HL-60 (cell line): ENCODE measurements at regions not wholly inside any gene's neighbourhood (a gene's known extent, or its start where the extent isn't known, plus 50 kb on each side); places are given as distances from the start of the nearest gene placed in this dataset.
"Not testable (repeated sequence)": the region's sequence is repeated elsewhere in the genome, so short reads cannot be mapped to it uniquely, and the experiment has no call there.

Experiments
- DNase-seq, 2 experiments: peaks; one replicate each; pipeline ENCODE4 v3.0.0-alpha.2; 2010 to 2020; ENCODE audit warnings: low read depth in 1 of 2, low spot score in 1 of 2
- H3K27ac ChIP-seq: fragments of 250-450 bp; sonication (Bioruptor Pico); replicated peaks from 2 replicates; pipeline ENCODE4 v1.5.1; 2020; ENCODE audit warnings: mild to moderate bottlenecking, moderate library complexity
- H3K27me3 ChIP-seq: fragments of 250-450 bp; sonication (Bioruptor Pico); 2 replicates; pipeline ENCODE4 v1.5.1; 2021; ENCODE audit warnings: mild to moderate bottlenecking, moderate library complexity; ENCODE audit not compliant: insufficient read depth, poor library complexity, severe bottlenecking
- H3K4me3 ChIP-seq: replicated peaks from 2 replicates; pipeline ENCODE4 v1.5.1; 2011; ENCODE audit warnings: mild to moderate bottlenecking, control low read depth, low read length; ENCODE audit not compliant: insufficient read depth
- GABPA ChIP-seq: IDR thresholded peaks from 2 replicates; pipeline ENCODE4 v1.6.1; 2012; ENCODE audit warnings: low read depth
- POLR2AphosphoS5 ChIP-seq: IDR thresholded peaks from 2 replicates; pipeline ENCODE4 v1.6.1; 2012; ENCODE audit warnings: low read depth
- SPI1 ChIP-seq: IDR thresholded peaks from 2 replicates; pipeline ENCODE4 v1.6.1; 2012; ENCODE audit warnings: low read depth, mild to moderate bottlenecking, borderline replicate concordance
- TF ChIP-seq, protein P1 (sequence below): IDR thresholded peaks from one replicate; pipeline ENCODE4 v1.5.1; 2011; ENCODE audit warnings: low read length, control low read depth, inconsistent platforms; ENCODE audit not compliant: insufficient read depth
- TF ChIP-seq, protein P2 (sequence below): IDR thresholded peaks from 2 replicates; pipeline ENCODE4 v1.6.1; 2012; ENCODE audit warnings: low read depth; ENCODE audit not compliant: insufficient replicate concordance

- no peak overlapping the region for H3K4me3 ChIP-seq
- TF ChIP-seq, protein P1, sequence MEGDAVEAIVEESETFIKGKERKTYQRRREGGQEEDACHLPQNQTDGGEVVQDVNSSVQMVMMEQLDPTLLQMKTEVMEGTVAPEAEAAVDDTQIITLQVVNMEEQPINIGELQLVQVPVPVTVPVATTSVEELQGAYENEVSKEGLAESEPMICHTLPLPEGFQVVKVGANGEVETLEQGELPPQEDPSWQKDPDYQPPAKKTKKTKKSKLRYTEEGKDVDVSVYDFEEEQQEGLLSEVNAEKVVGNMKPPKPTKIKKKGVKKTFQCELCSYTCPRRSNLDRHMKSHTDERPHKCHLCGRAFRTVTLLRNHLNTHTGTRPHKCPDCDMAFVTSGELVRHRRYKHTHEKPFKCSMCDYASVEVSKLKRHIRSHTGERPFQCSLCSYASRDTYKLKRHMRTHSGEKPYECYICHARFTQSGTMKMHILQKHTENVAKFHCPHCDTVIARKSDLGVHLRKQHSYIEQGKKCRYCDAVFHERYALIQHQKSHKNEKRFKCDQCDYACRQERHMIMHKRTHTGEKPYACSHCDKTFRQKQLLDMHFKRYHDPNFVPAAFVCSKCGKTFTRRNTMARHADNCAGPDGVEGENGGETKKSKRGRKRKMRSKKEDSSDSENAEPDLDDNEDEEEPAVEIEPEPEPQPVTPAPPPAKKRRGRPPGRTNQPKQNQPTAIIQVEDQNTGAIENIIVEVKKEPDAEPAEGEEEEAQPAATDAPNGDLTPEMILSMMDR, result no peak
- no peak for TF ChIP-seq GABPA
- TF ChIP-seq POLR2AphosphoS5, result no peak
- TF ChIP-seq SPI1, result no peak
- TF ChIP-seq, protein P2, sequence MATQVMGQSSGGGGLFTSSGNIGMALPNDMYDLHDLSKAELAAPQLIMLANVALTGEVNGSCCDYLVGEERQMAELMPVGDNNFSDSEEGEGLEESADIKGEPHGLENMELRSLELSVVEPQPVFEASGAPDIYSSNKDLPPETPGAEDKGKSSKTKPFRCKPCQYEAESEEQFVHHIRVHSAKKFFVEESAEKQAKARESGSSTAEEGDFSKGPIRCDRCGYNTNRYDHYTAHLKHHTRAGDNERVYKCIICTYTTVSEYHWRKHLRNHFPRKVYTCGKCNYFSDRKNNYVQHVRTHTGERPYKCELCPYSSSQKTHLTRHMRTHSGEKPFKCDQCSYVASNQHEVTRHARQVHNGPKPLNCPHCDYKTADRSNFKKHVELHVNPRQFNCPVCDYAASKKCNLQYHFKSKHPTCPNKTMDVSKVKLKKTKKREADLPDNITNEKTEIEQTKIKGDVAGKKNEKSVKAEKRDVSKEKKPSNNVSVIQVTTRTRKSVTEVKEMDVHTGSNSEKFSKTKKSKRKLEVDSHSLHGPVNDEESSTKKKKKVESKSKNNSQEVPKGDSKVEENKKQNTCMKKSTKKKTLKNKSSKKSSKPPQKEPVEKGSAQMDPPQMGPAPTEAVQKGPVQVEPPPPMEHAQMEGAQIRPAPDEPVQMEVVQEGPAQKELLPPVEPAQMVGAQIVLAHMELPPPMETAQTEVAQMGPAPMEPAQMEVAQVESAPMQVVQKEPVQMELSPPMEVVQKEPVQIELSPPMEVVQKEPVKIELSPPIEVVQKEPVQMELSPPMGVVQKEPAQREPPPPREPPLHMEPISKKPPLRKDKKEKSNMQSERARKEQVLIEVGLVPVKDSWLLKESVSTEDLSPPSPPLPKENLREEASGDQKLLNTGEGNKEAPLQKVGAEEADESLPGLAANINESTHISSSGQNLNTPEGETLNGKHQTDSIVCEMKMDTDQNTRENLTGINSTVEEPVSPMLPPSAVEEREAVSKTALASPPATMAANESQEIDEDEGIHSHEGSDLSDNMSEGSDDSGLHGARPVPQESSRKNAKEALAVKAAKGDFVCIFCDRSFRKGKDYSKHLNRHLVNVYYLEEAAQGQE, result no peak
- DNase-seq, result no peak
- no peak overlapping the region for H3K27ac ChIP-seq
- no peaks in the 10 kb centered on the region for H3K27me3 ChIP-seq
Measured at GRCh38 chrX:3521396-3521795, 174.9 kb upstream of the MXRA5 start.

DNA sequence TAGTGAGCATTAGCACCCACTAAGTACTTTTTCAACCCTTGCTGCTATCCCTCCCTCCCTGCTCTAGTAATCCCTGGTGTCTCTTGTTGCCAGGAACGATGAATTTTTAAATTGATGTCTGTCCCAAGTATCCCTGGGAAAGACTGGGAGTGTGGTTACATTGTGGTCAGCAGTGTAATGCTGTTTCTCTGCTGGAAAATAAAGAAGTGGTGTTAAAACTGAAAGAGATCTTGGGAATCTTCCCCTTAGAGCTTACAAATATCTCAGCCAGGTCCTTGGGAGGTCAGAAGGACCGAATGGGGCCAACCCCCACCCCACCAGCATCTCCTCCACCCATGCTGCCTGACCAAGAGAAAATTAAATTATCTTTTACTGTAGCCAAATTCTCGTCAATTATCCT lies 174.5 kb upstream of the MXRA5 start:
- DNase-seq, result no peak
- no peak overlapping the region for H3K4me3 ChIP-seq
- no peak overlapping the region for H3K27ac ChIP-seq
- no peaks in the 10 kb centered on the region for H3K27me3 ChIP-seq
- TF ChIP-seq SPI1, result no peak
- TF ChIP-seq, protein P2, result no peak

DNA sequence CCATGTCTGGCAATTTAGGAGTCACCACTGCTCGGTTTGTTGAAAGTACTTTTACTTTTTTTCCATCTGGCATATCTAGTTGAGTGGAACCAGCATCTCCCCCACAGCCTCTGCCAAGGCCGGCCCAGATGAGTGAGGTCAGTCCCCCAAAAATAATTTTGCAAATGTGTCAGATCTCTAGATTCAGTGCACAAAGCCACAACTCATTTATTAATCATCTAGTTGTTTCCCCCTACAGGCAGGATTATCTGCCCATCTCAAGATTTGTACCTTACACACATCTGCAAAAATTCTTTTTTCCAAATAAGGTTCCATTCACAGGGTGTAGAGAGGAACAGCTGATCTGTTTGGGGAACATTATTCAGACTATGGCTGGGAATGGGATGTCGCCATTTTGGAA lies 174.0 kb upstream of the MXRA5 start:
- Histone ChIP-seq H3K27me3 (no peaks in the 10 kb centered on the region), H3K4me3 (no peak overlapping the region), H3K27ac (no peak overlapping the region)
- TF ChIP-seq, protein P2, result no peak
- no peak for TF ChIP-seq POLR2AphosphoS5
- TF ChIP-seq, protein P1, result no peak
- TF ChIP-seq GABPA, result no peak
- no peak for TF ChIP-seq SPI1
- DNase-seq, result no peak

DNA sequence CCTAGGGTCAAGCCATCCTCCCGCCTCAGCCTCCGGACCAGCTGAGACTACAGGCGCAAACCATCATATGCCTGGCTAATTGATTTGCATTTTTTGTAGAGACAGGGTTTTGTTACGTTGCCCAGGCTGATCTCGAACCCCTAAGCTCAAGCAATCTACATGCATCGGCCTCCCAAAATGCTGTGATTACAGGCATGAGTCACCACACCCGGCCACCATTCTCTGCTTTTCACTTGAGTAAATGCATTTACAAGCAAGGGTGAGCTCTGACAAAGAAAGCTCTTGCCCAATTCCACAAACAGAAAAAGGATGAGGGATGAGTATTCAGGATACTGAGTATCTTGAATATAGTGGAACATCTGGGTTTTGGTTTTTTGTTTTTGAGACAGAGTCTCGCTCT lies 172.9 kb upstream of the MXRA5 start:
- not testable (repeated sequence) for H3K27ac ChIP-seq, H3K4me3 ChIP-seq, DNase-seq, H3K27me3 ChIP-seq
